ENCODE measurements at regions not wholly inside any gene's neighbourhood (a gene's known extent, or its start where the extent isn't known, plus 50 kb on each side); places are given as distances from the start of the nearest gene placed in this dataset.

DNA sequence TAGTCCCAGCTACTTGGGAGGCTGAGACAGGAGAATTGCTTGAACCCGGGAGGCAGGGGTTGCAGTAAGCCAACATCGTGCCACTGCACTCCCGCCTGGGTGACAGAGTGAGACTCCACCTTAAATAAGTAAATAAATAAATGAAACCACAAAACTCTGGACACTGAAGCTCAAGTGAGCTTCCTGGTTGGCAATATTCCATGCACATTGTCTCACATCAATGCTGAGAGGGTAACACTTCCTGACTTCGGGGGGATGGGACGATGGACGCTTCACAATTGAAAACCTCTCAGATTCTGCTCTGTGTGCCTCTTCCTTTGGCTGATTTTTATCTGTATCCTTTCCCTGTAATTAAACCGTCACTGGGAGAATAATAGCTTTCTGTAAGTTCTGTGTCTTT, 70.0 kb upstream of the ZNF644 start:
- Histone ChIP-seq H3K9me3 (peaks cover 0 to 9% (median 3%) of the 10 kb centered on the region in 4 donors), H3K36me3 (no peaks in the 10 kb centered on the region), H3K4me1 (peaks cover 0 to 9% (median 0%) of the 10 kb centered on the region in 4 donors), H3K27ac (no peak overlapping the region), H3K27me3 (no peaks in the 10 kb centered on the region), H3K4me3 (no peak overlapping the region)
- 49 to 58% methylated on average over 7 of the region's 7 CpGs for WGBS, 2 donors
- TF ChIP-seq CTCF (IDR thresholded peaks at IDR 0.05) (no peak), EP300 (IDR thresholded peaks at IDR 0.05) (no peak)
- no peak for DNase-seq (ENCODE audit: low spot score in 2 of 2)

- no peak for DNase-seq (ENCODE audit: low spot score in 2 of 2)
- Histone ChIP-seq H3K9me3 (no peaks in the 10 kb centered on the region), H3K4me3 (no peak overlapping the region), H3K4me1 (no peaks in the 10 kb centered on the region), H3K27me3 (no peaks in the 10 kb centered on the region), H3K36me3 (no peaks in the 10 kb centered on the region), H3K27ac (no peak overlapping the region)
- TF ChIP-seq EP300 (IDR thresholded peaks at IDR 0.05), result no peak
- no peak for TF ChIP-seq POLR2A (IDR thresholded peaks at IDR 0.05)
- TF ChIP-seq CTCF (IDR thresholded peaks at IDR 0.05), result no peak
- 86 to 91% methylated on average over 3 of the region's 3 CpGs for WGBS, 2 donors
Observed at GRCh38 chr1:91080650-91081049, 58.8 kb upstream of the ZNF644 start.

GRCh38 chr1:91078859-91079258, 57.0 kb upstream of the ZNF644 start:
- Histone ChIP-seq H3K27ac (no peak overlapping the region), H3K9me3 (no peaks in the 10 kb centered on the region), H3K27me3 (no peaks in the 10 kb centered on the region), H3K4me1 (no peaks in the 10 kb centered on the region), H3K36me3 (no peaks in the 10 kb centered on the region), H3K4me3 (no peak overlapping the region)
- TF ChIP-seq EP300 (IDR thresholded peaks at IDR 0.05), result no peak
- no peak for TF ChIP-seq POLR2A (IDR thresholded peaks at IDR 0.05)
- TF ChIP-seq CTCF (IDR thresholded peaks at IDR 0.05), result no peak
- no peak for DNase-seq (ENCODE audit: low spot score in 2 of 2)
- 93 to 94% methylated on average over 13 of the region's 13 CpGs for WGBS, 2 donors

GRCh38 chr1:91076834-91077233, 55.0 kb upstream of the ZNF644 start:
- no peak for DNase-seq (ENCODE audit: low spot score in 2 of 2)
- 93 to 100% methylated on average over 1 of the region's 1 CpG for WGBS, 2 donors
- no peaks in the 10 kb centered on the region for H3K9me3 ChIP-seq
- H3K36me3 ChIP-seq, result no peaks in the 10 kb centered on the region
- H3K27ac ChIP-seq, result no peak overlapping the region
- no peaks in the 10 kb centered on the region for H3K27me3 ChIP-seq
- TF ChIP-seq CTCF (IDR thresholded peaks at IDR 0.05), result no peak
- TF ChIP-seq POLR2A (IDR thresholded peaks at IDR 0.05), result no peak
- TF ChIP-seq EP300 (IDR thresholded peaks at IDR 0.05), result no peak
- H3K4me1 ChIP-seq, result no peaks in the 10 kb centered on the region
- no peak overlapping the region for H3K4me3 ChIP-seq

- Histone ChIP-seq H3K4me3 (no peak overlapping the region), H3K4me1 (peaks cover 0 to 3% (median 0%) of the 10 kb centered on the region in 4 donors), H3K27me3 (no peaks in the 10 kb centered on the region), H3K9me3 (no peaks in the 10 kb centered on the region), H3K27ac (no peak overlapping the region), H3K36me3 (no peaks in the 10 kb centered on the region)
- no peak for TF ChIP-seq POLR2A (IDR thresholded peaks at IDR 0.05)
- 67 to 76% methylated on average over 11 of the region's 11 CpGs for WGBS, 2 donors
- DNase-seq (ENCODE audit: low spot score in 2 of 2), result no peak
Observed at GRCh38 chr1:91075233-91076135, 53.6 kb upstream of the ZNF644 start.
